GM18511 (cell line): ENCODE measurements at regions not wholly inside any gene's neighbourhood (a gene's known extent, or its start where the extent isn't known, plus 50 kb on each side); places are given as distances from the start of the nearest gene placed in this dataset.
A peak's percentile ranks its signal among the peaks of the same experiment; 100 is the strongest.

Experiments used
- ATAC-seq: cut with Tn5 transposase; IDR thresholded peaks from one replicate; pipeline ENCODE4 v1.9.1; 2021; ENCODE audit warnings: mild to moderate bottlenecking, moderate library complexity; ENCODE audit not compliant: unreplicated experiment

GRCh38 chr5:17428176-17428800 lies 69.7 kb upstream of the TAF11L2 start:
- ATAC-seq, result no peak

GRCh38 chr5:17429353-17429752 lies 68.7 kb upstream of the TAF11L2 start:
- no peak for ATAC-seq

GRCh38 chr5:17430241-17430640 lies 67.8 kb upstream of the TAF11L2 start:
- no peak for ATAC-seq

- ATAC-seq, result no peak
Measured at GRCh38 chr5:17431272-17432050, 66.6 kb upstream of the TAF11L2 start.

GRCh38 chr5:17432569-17432968 lies 65.5 kb upstream of the TAF11L2 start:
- no peak for ATAC-seq

- ATAC-seq, result no peak
Measured at GRCh38 chr5:17433406-17433805, 64.6 kb upstream of the TAF11L2 start.

- peak; percentile 55 for ATAC-seq
Measured at GRCh38 chr5:17434982-17435381, 63.0 kb upstream of the TAF11L2 start.

GRCh38 chr5:17436350-17436749 lies 61.7 kb upstream of the TAF11L2 start:
- peak; percentile 55 for ATAC-seq

- peak; percentile 86 for ATAC-seq
Measured at GRCh38 chr5:17436761-17437221, 61.2 kb upstream of the TAF11L2 start.

GRCh38 chr5:17438027-17438426 lies 60.0 kb upstream of the TAF11L2 start:
- no peak for ATAC-seq

- ATAC-seq, result no peak
Measured at GRCh38 chr5:17439956-17440355, 58.1 kb upstream of the TAF11L2 start.

- no peak for ATAC-seq
Measured at GRCh38 chr5:17440766-17441165, 57.3 kb upstream of the TAF11L2 start.

GRCh38 chr5:17441351-17441750 lies 56.7 kb upstream of the TAF11L2 start:
- no peak for ATAC-seq

GRCh38 chr5:17443333-17444130 lies 54.5 kb upstream of the TAF11L2 start:
- no peak for ATAC-seq

- no peak for ATAC-seq
Measured at GRCh38 chr5:17444496-17444895, 53.5 kb upstream of the TAF11L2 start.

GRCh38 chr5:17445185-17445584 lies 52.8 kb upstream of the TAF11L2 start:
- no peak for ATAC-seq
